HG03064 (cell line): ENCODE measurements at regions not wholly inside any gene's neighbourhood (a gene's known extent, or its start where the extent isn't known, plus 50 kb on each side); places are given as distances from the start of the nearest gene placed in this dataset.

Experiments
- ATAC-seq: cut with Tn5 transposase; IDR thresholded peaks from one replicate; pipeline ENCODE4 v1.9.1; 2021; ENCODE audit warnings: low read depth; ENCODE audit not compliant: unreplicated experiment

DNA sequence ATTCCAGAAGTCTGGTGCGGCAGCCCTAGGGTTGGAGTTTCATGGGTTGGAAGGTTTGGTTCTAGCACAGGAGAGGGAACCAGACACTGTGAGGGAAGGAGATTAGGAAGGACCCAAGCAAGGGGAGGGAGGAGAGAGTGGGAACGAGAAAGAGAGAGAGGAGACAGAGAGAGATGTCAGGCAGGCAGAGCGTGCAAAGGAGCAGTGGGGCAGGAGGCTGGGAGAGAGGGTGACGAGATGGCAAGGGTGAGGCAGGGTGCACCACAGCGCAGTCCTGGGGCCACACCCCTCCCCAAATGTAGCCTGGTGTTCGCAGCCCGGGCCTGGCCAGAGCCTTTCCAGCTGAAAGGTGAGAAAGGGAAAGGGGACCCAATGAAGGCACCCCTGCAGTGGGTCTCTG, 162.9 kb upstream of the TLE3 start:
- ATAC-seq: no peak

DNA sequence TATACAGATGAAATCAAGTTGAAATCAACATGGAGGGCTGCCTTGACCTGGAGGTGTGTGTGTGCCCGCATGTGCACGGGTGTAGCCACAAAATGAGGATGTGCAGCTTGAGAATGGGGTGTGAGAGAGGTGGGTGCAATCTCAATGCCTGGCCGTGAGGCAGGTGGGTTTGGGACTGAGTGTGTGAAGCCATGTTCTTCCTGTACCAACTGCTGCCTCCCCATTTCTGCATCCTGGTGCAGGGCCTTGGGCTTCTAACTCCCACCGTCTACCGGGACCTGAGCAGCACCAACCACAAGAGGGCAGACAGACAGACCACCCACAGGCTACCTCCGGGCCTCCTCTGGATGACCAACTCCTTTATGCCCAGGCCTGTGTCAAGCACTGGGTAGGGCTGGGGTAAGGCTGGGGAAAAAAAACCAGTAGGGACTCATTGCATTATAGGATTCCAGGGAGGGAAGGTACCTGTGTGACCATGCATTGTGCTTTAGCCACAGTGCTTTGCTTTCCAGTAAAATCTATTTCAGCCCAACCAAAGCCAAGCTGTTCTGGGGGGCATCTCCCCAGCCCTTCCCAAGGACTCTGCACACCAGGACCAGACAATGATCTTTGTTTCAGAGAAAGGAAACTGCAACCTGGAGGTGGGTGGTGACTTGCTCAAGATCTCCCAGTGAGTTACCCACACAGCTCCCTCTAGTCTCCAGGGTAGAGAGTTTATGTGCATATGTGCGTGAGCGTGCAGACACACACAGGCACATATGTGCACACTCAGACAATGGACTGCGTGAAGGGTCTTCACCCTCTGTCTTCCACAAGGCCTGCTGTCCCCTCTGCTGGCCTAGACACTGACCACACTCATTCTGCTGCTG, 162.2 kb upstream of the TLE3 start:
- no peak for ATAC-seq

- no peak for ATAC-seq
Measured at GRCh38 chr15:70259028-70259424, 161.3 kb upstream of the TLE3 start.

GRCh38 chr15:70258369-70259027, 160.8 kb upstream of the TLE3 start:
- no peak for ATAC-seq

- no peak for ATAC-seq
Measured at GRCh38 chr15:70257573-70258248, 160.0 kb upstream of the TLE3 start.

DNA sequence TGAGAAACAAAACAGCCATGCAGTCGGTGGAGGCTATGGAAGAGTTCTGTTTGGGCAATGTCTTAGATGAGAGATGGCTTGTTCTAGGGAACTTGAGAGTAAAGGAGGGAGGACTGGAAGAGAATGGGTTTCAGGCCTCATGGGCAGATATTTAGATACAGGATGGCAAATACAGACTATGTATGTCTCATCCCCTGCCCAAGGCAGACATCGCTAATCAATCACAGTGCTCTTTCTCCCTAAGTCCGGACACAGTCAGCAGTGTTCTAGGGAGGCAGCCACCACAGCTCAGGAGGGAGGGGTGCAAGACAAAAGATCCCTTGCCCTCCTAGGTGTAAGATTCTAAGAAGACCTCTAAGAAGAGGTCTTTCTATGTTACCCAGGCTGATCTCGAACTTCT, 159.3 kb upstream of the TLE3 start:
- no peak for ATAC-seq

DNA sequence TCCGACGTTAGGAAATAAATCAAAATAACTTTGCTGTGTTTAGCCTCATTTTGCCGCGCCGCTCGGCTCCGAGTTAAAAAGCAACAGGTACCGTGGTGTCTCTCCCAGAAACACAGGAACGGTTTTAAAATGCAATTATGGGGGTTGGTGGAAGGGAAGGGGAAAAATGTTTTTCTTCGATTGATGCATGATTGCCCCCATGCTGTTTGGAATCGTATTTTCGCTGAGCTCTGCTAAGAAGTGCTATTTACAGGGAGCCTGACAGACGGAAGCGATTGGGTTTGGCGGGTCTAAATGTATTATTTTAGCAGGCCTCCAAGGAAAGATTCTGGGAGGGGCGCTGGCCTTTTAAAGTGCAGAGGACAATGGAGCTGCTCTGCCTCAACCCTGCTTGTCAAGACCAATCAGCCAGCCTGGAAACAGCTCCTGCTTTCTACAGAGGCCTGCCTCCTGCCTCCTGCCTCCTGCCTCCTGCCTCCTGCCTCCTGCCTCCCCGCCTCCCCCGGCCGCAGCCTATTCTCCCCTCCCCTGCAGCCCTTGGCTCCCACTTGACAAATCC, 156.7 kb upstream of the TLE3 start:
- ATAC-seq: no peak

GRCh38 chr15:70253461-70254156, 155.9 kb upstream of the TLE3 start:
- no peak for ATAC-seq

GRCh38 chr15:70252951-70253320, 155.2 kb upstream of the TLE3 start:
- ATAC-seq: no peak

DNA sequence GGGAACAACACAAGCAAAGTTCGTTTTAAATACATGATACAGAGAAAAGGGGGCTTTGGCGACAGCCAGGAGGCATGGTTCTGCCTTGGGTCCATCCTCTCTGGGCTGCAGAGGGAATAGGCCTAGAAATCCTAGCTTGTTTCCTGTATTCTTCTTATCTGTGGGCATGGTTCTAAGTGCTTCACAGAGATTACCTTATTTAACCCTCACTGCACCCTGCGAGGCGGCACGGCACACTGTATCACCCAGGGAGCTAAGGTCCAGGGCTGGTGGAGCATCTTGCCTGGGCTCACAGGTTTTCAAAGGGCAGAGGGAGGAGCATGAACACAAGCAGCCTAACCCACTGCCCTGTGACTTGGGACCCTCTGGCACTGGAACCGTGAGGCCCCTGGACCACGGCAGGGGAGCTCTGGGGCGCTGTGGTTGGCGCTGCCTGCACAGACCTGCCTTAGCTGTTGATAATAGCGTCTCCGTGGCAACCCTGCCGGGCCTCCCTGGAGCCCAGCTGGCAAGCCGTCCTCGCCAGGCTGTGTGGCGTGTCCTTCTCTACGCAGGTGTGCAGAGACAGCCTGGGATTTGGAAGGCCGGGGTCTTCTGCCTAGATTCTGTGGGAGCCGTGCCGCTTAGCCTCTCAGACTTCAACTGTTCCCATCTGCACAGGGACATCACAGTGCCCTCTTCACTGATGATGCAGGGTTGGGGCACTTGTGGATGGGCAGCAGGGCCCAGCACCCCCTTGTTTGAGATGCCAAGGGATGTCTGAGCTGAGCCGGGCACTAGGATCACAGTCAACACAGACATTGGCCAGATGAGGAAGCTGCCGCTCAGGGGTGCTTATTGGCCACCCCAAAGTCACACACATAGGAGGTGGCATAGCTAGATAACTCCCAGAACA, 154.6 kb upstream of the TLE3 start:
- no peak for ATAC-seq

- ATAC-seq: no peak
Measured at GRCh38 chr15:70251246-70251990, 153.7 kb upstream of the TLE3 start.

DNA sequence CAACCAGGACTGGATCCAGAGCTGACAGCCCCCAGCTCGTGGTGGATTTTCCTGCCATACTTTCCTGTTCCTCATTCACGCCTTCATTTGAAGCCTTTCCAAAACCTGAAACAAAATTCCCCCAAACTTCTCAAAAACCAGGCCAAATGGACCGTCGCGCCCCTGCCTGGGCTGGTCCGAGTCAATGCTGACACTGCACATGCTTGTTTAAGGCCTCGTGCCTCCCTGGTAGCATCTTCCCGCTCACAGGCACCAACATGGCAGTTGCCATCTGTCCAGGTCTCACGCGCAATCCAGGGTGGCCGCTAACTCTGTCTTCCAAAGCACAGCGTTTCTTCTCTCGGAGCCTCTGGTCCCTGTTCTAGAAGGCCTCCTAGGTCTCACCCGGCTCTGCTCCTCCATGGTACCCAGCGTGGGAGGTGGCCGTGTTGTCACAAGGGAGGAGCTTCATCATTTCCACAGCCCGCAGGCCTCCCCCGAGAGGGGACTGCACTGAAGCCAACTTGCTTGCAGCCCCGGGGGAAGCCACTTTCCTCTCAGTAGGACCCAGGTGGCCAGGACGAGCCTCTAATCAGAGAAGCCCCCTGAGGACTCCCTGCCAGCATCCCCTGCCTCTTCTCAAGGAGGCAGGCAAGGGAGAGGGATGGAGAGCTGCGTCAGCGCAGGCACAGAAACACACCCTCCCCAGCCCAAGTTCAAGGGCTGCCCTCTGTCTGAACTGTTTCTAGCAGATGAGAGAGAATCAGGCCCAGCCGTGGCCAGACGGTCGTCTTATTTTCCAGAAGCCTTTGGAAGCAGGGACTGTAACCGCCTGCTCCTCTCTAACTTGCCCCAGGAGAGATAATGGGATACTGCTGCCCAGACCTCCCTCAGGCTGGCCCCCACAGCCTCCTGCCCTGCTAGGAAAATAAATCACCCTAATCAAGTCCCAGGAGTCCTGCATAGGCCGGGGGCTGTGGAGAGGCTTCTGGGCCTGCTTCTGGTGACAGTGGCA, 152.8 kb upstream of the TLE3 start:
- ATAC-seq: no peak

GRCh38 chr15:70249616-70250015, 151.9 kb upstream of the TLE3 start:
- no peak for ATAC-seq

DNA sequence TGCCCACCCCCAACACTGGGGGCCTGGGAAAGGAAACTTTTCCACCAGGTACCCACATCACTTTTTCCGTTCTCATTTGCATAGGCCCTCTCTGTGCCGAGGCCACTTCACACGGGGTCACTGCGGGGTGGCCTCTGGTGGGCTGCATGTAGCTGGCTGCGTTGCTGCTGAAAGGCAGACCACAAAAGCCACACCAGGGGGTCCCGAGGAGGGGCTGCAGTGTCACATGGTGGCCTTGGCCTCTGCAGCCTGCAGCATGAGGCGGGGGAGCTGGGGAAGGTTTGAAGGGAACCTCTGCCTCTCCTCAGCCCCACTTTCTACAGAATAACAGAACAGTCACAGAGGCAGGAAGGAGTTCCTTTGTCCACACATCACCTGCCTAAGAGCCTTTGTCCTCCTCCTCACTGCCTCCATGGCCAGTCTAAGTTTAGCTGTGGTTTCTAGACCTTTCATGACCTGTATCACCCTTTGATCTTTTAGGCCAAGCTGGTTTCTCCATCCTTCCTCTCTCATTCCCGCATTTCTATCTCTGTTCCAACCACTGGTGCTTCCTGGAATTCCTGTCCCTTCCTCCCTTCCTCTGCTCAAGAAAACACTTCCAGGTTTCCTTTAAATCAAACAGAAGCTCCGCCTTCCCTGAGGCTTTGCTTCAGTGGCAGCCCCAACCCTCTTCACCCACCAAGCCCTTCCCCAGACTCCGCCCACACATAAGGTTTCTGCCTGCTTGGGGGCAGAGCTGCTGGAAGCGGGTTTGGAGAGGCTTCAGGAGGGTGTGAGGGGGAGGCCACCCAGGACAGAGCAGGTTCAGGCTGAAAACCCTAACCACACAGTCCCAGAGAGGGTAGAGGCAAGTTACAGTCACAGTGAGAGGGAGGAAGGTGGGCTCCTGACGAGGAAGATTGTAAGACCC, 150.7 kb upstream of the TLE3 start:
- no peak for ATAC-seq

GRCh38 chr15:70247281-70247680, 149.6 kb upstream of the TLE3 start:
- ATAC-seq: no peak

DNA sequence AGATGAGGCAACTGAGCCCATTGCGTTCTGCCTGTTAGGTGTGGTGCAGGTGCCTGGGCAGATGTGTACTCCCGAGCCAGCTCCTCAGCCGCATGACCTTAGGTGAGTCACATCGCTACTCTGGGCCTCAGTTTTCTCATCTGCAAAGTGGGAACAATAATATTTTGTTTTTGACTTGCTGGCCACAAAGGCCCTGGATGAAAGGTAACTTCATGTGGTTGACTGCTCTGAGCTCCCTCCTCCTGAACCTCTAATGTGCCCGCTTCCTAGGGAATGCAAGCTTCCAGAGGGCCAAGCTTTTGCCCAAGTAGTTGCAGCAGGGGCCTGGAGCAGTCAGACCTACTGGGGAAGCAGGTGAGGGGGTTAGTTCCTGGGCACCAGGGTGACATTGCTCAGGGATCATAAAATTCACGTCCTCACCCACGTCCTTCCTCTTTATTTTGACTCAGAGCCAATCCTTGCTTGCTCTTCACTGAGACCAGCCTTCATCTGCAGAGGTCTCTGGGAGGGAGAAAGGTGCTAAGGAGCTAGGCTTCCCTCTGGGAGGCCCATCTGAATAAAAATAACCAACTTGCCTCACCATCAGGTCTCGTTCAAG, 149.0 kb upstream of the TLE3 start:
- no peak for ATAC-seq
